ENCODE measurements at regions not wholly inside any gene's neighbourhood (a gene's known extent, or its start where the extent isn't known, plus 50 kb on each side); places are given as distances from the start of the nearest gene placed in this dataset.
"Not testable (repeated sequence)": the region's sequence is repeated elsewhere in the genome, so short reads cannot be mapped to it uniquely, and the experiment has no call there.

DNA sequence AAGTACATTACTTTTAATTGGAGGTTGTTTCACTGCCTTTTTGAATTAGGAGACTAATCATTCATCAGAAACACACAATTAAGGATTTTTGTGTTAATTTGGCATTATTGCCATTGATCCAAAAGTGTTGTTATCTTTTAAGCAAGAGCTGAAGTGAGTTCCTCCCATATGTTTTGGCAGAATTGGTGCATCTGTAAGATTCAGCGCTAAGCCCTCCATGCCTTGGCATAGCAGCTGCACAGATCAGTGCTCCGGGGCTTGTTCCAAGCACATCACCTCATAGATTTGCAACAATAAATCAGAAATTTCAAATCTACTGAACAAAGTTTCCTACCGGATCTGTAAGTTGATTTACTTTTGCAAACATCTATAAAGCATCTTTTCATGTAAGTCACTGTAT is 106.8 kb upstream of the PHACTR1 start:
- Mint-ChIP-seq H3K9me3 (ENCODE audit: insufficient read depth) (no peaks in the 10 kb centered on the region), H3K4me1 (ENCODE audit: low read depth) (no peaks in the 10 kb centered on the region), H3K27me3 (ENCODE audit: low read depth) (peaks cover 6% of the 10 kb centered on the region), H3K27ac (no peak overlapping the region), H3K4me3 (no peak overlapping the region), H3K36me3 (ENCODE audit: low read depth) (no peaks in the 10 kb centered on the region)
- POLR2A ChIA-PET = no interaction called here
- no peak for DNase-seq
- CTCF ChIA-PET = interaction anchor here (1.2 to 1.4 kb wide), 2 partner anchors 28 to 957 kb away, joined by 3 read pairs; no protein-coding TSS in a partner anchor
- ATAC-seq = no peak

- no peaks in the 10 kb centered on the region for H3K9me3 Mint-ChIP-seq (ENCODE audit: insufficient read depth)
- H3K27ac Mint-ChIP-seq = no peak overlapping the region
- ATAC-seq (no peak), DNase-seq (no peak)
- ChIA-PET CTCF (interaction anchor here (0.6 to 1.2 kb wide), 2 partner anchors 27 to 208 kb away, joined by 3 read pairs; no protein-coding TSS in a partner anchor), POLR2A (no interaction called here)
- no peaks in the 10 kb centered on the region for H3K36me3 Mint-ChIP-seq (ENCODE audit: low read depth)
- no peaks in the 10 kb centered on the region for H3K4me1 Mint-ChIP-seq (ENCODE audit: low read depth)
- peaks cover 6% of the 10 kb centered on the region for H3K27me3 Mint-ChIP-seq (ENCODE audit: low read depth)
- H3K4me3 Mint-ChIP-seq = no peak overlapping the region
These were observed 105.7 kb upstream of the PHACTR1 start for GRCh38 chr6:12610862-12611261.

- peaks cover 2% of the 10 kb centered on the region for H3K27me3 Mint-ChIP-seq (ENCODE audit: low read depth)
- ATAC-seq = no peak
- H3K4me1 Mint-ChIP-seq (ENCODE audit: low read depth) = no peaks in the 10 kb centered on the region
- ChIA-PET POLR2A (no interaction called here), CTCF (no interaction called here)
- H3K36me3 Mint-ChIP-seq (ENCODE audit: low read depth) = no peaks in the 10 kb centered on the region
- H3K9me3 Mint-ChIP-seq (ENCODE audit: insufficient read depth) = no peaks in the 10 kb centered on the region
- no peak for DNase-seq
- no peak overlapping the region for H3K4me3 Mint-ChIP-seq
- H3K27ac Mint-ChIP-seq = no peak overlapping the region
These were observed 102.8 kb upstream of the PHACTR1 start for GRCh38 chr6:12613811-12614210.

DNA sequence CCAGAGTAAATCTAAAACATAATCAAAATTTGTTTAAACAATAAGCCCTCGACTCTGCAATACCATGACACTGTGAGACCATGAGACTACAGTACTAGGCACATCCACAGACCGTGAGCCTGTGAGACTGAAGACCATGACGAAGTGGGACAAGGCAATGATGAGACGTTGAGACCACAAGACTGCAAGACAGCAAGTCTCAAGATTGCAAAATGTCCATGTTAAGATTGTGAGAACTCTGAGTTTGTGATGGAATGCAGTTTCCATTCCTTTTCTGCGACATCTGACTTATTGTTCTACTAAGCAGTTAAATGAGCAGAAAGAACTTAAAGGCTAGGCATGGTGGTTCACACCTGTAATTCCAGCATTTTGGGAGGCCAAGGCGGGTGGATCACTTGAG is 102.1 kb upstream of the PHACTR1 start:
- DNase-seq = no peak
- H3K27ac Mint-ChIP-seq = no peak overlapping the region
- H3K4me3 Mint-ChIP-seq = no peak overlapping the region
- ChIA-PET CTCF (no interaction called here), POLR2A (no interaction called here)
- no peaks in the 10 kb centered on the region for H3K4me1 Mint-ChIP-seq (ENCODE audit: low read depth)
- no peaks in the 10 kb centered on the region for H3K9me3 Mint-ChIP-seq (ENCODE audit: insufficient read depth)
- no peak for ATAC-seq
- peaks cover 2% of the 10 kb centered on the region for H3K27me3 Mint-ChIP-seq (ENCODE audit: low read depth)
- H3K36me3 Mint-ChIP-seq (ENCODE audit: low read depth) = no peaks in the 10 kb centered on the region

GRCh38 chr6:12618296-12618695 is 98.3 kb upstream of the PHACTR1 start:
- CTCF ChIA-PET = no interaction called here
- no peaks in the 10 kb centered on the region for H3K36me3 Mint-ChIP-seq (ENCODE audit: low read depth)

GRCh38 chr6:12621754-12622153 is 94.8 kb upstream of the PHACTR1 start:
- no peak for DNase-seq
- H3K36me3 Mint-ChIP-seq (ENCODE audit: low read depth) = no peaks in the 10 kb centered on the region
- H3K27me3 Mint-ChIP-seq (ENCODE audit: low read depth) = peaks cover 8% of the 10 kb centered on the region
- no peak for ATAC-seq
- no peak overlapping the region for H3K27ac Mint-ChIP-seq
- H3K9me3 Mint-ChIP-seq (ENCODE audit: insufficient read depth) = no peaks in the 10 kb centered on the region
- H3K4me1 Mint-ChIP-seq (ENCODE audit: low read depth) = no peaks in the 10 kb centered on the region
- POLR2A ChIA-PET = no interaction called here
- CTCF ChIA-PET = no interaction called here
- H3K4me3 Mint-ChIP-seq = no peak overlapping the region

More at GRCh38 chr6:12618296-12618695, 98.3 kb upstream of the PHACTR1 start:
- Mint-ChIP-seq H3K4me1 (ENCODE audit: low read depth) (no peaks in the 10 kb centered on the region), H3K27me3 (ENCODE audit: low read depth) (peaks cover 8% of the 10 kb centered on the region), H3K27ac (no peak overlapping the region), H3K9me3 (ENCODE audit: insufficient read depth) (no peaks in the 10 kb centered on the region), H3K4me3 (no peak overlapping the region)
- POLR2A ChIA-PET = no interaction called here
- ATAC-seq = no peak
- DNase-seq = no peak

- DNase-seq (no peak), ATAC-seq (no peak)
- Mint-ChIP-seq H3K36me3 (ENCODE audit: low read depth) (no peaks in the 10 kb centered on the region), H3K4me1 (ENCODE audit: low read depth) (no peaks in the 10 kb centered on the region), H3K27me3 (ENCODE audit: low read depth) (peaks cover 8% of the 10 kb centered on the region), H3K9me3 (ENCODE audit: insufficient read depth) (no peaks in the 10 kb centered on the region), H3K27ac (no peak overlapping the region), H3K4me3 (no peak overlapping the region)
- CTCF ChIA-PET = no interaction called here
- POLR2A ChIA-PET = no interaction called here
These were observed 94.0 kb upstream of the PHACTR1 start for GRCh38 chr6:12622566-12622965.

- no peaks in the 10 kb centered on the region for H3K9me3 Mint-ChIP-seq (ENCODE audit: insufficient read depth)
- ATAC-seq (no peak), DNase-seq (no peak)
- no peaks in the 10 kb centered on the region for H3K4me1 Mint-ChIP-seq (ENCODE audit: low read depth)
- no peaks in the 10 kb centered on the region for H3K36me3 Mint-ChIP-seq (ENCODE audit: low read depth)
- ChIA-PET POLR2A (no interaction called here), CTCF (interaction anchor here (1.0 kb wide), 1 partner anchor 16 kb away, joined by 3 read pairs; no protein-coding TSS in a partner anchor)
- peaks cover 8% of the 10 kb centered on the region for H3K27me3 Mint-ChIP-seq (ENCODE audit: low read depth)
- H3K27ac Mint-ChIP-seq = no peak overlapping the region
- no peak overlapping the region for H3K4me3 Mint-ChIP-seq
These were observed 92.3 kb upstream of the PHACTR1 start for GRCh38 chr6:12624142-12624837.

DNA sequence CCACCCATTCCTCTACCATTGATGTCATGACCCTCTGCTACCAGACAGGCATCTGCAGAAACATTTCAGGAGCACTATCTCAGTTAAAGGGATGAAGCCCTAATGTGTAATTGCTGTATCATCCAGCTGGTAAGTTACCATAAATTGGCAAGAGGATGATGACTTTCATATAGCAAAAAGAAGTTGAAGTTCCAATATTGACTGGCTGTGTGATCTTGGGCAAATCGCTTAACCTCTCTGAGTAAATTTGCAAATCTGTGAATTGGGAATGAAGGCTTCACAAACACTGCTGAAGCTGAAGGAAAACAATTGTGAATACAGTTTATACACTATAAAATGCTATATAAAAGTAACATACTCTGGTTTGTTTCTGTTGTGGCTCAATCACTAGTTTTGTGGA is 89.5 kb upstream of the PHACTR1 start:
- Mint-ChIP-seq H3K36me3 (ENCODE audit: low read depth) (no peaks in the 10 kb centered on the region), H3K9me3 (ENCODE audit: insufficient read depth) (no peaks in the 10 kb centered on the region), H3K4me1 (ENCODE audit: low read depth) (no peaks in the 10 kb centered on the region), H3K27ac (no peak overlapping the region), H3K4me3 (no peak overlapping the region), H3K27me3 (ENCODE audit: low read depth) (no peaks in the 10 kb centered on the region)
- CTCF ChIA-PET = interaction anchor here (0.7 to 2.5 kb wide), 3 partner anchors 11 to 22 kb away, joined by 3 to 6 read pairs (median 3); no protein-coding TSS in a partner anchor
- POLR2A ChIA-PET = no interaction called here
- no peak for ATAC-seq
- DNase-seq = no peak

GRCh38 chr6:12628327-12628726 is 88.2 kb upstream of the PHACTR1 start:
- DNase-seq (no peak), ATAC-seq (no peak)
- ChIA-PET POLR2A (no interaction called here), CTCF (interaction anchor here (2.5 kb wide), 1 partner anchor 9 kb away, joined by 6 read pairs; no protein-coding TSS in a partner anchor)
- H3K4me1 Mint-ChIP-seq (ENCODE audit: low read depth) = no peaks in the 10 kb centered on the region
- no peaks in the 10 kb centered on the region for H3K36me3 Mint-ChIP-seq (ENCODE audit: low read depth)
- H3K27ac Mint-ChIP-seq = no peak overlapping the region
- no peaks in the 10 kb centered on the region for H3K9me3 Mint-ChIP-seq (ENCODE audit: insufficient read depth)
- H3K4me3 Mint-ChIP-seq = no peak overlapping the region
- peaks cover 2% of the 10 kb centered on the region for H3K27me3 Mint-ChIP-seq (ENCODE audit: low read depth)

GRCh38 chr6:12633746-12634145 is 82.8 kb upstream of the PHACTR1 start:
- H3K4me1 Mint-ChIP-seq (ENCODE audit: low read depth); H3K4me3 Mint-ChIP-seq; H3K36me3 Mint-ChIP-seq (ENCODE audit: low read depth); H3K27ac Mint-ChIP-seq; H3K9me3 Mint-ChIP-seq (ENCODE audit: insufficient read depth); POLR2A ChIA-PET; ATAC-seq; CTCF ChIA-PET; DNase-seq: not testable (repeated sequence)
- peaks cover 13% of the 10 kb centered on the region for H3K27me3 Mint-ChIP-seq (ENCODE audit: low read depth)

DNA sequence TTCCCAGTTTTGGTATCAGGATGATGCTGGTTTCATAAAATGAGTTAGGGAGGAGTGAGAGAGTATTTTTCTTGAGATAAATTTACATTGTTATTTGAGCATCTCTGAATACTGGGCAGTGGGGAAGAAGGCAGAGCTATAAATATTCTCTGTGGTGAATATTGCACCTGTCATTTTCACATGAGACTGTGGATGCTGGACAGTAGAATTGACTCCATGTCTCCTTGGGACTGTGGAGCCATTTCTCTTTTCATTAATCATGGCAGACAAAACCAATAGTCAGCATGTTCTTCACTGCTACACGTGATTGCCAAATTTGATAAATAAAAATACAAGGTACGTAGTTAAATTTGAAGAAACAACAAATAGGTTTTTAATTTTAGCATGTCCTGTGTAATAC is 81.2 kb upstream of the PHACTR1 start:
- no peaks in the 10 kb centered on the region for H3K36me3 Mint-ChIP-seq (ENCODE audit: low read depth)
- peaks cover 2% of the 10 kb centered on the region for H3K4me1 Mint-ChIP-seq (ENCODE audit: low read depth)
- DNase-seq (no peak), ATAC-seq (no peak)
- no peak overlapping the region for H3K4me3 Mint-ChIP-seq
- ChIA-PET CTCF (no interaction called here), POLR2A (no interaction called here)
- H3K27ac Mint-ChIP-seq = no peak overlapping the region
- no peaks in the 10 kb centered on the region for H3K9me3 Mint-ChIP-seq (ENCODE audit: insufficient read depth)
- peaks cover 13% of the 10 kb centered on the region for H3K27me3 Mint-ChIP-seq (ENCODE audit: low read depth)

GRCh38 chr6:12635813-12636212 is 80.8 kb upstream of the PHACTR1 start:
- CTCF ChIA-PET = interaction anchor here (2.2 kb wide), 1 partner anchor 258 kb away, joined by 6 read pairs; no protein-coding TSS in a partner anchor
- no peak overlapping the region for H3K27ac Mint-ChIP-seq
- ATAC-seq = no peak

More at GRCh38 chr6:12635813-12636212, 80.8 kb upstream of the PHACTR1 start:
- POLR2A ChIA-PET = no interaction called here
- Mint-ChIP-seq H3K4me3 (no peak overlapping the region), H3K36me3 (ENCODE audit: low read depth) (no peaks in the 10 kb centered on the region), H3K4me1 (ENCODE audit: low read depth) (peaks cover 2% of the 10 kb centered on the region), H3K27me3 (ENCODE audit: low read depth) (peaks cover 13% of the 10 kb centered on the region), H3K9me3 (ENCODE audit: insufficient read depth) (no peaks in the 10 kb centered on the region)
- DNase-seq = no peak
